Activated CD4-positive, CD25-positive, alpha-beta regulatory T cell treated with anti-CD3 and anti-CD28 coated beads, Interleukin-2, amount 50 U/mL, for 16 hours (primary cell): ENCODE measurements at regions not wholly inside any gene's neighbourhood (a gene's known extent, or its start where the extent isn't known, plus 50 kb on each side); places are given as distances from the start of the nearest gene placed in this dataset.
"Not testable (repeated sequence)": the region's sequence is repeated elsewhere in the genome, so short reads cannot be mapped to it uniquely, and the experiment has no call there.

Experiments
- DNase-seq: peaks from one replicate; pipeline ENCODE4 v3.0.0-alpha.2; 2020; ENCODE audit warnings: low read depth, low spot score

GRCh38 chr6:170213637-170214018, 77.2 kb downstream of the DLL1 start:
- DNase-seq = not testable (repeated sequence)

DNA sequence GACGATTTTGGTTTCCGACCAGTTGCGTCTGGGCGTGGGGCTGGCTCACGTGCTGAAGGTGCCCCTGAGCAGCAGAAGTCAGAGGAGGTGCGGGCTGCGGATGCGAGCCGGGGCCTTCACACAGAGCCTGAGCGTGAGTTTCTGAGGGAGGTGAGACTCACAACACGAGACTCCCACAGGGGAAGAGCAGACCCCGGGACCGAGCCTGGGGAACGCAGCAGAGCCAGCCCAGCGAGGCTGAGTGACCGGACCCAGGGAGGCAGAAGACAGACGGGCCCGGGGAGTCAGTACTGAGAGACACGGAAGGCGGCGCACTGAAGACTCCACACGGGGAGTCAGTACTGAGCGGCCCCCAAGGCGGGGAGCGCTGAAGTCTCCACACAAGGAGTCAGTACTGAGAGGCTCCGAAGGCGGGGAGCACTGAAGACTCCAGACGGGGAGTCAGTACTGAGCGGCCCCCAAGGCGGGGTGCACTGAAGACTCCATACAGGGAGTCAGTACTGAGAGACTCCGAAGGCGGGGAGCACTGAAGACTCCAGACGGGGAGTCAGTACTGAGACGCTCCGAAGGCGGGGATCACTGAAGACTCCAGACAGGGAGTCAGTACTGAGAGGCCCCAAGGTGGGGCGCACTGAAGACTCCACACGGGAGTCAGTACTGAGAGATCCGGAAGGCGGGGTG, 77.8 kb downstream of the DLL1 start:
- no peak for DNase-seq

DNA sequence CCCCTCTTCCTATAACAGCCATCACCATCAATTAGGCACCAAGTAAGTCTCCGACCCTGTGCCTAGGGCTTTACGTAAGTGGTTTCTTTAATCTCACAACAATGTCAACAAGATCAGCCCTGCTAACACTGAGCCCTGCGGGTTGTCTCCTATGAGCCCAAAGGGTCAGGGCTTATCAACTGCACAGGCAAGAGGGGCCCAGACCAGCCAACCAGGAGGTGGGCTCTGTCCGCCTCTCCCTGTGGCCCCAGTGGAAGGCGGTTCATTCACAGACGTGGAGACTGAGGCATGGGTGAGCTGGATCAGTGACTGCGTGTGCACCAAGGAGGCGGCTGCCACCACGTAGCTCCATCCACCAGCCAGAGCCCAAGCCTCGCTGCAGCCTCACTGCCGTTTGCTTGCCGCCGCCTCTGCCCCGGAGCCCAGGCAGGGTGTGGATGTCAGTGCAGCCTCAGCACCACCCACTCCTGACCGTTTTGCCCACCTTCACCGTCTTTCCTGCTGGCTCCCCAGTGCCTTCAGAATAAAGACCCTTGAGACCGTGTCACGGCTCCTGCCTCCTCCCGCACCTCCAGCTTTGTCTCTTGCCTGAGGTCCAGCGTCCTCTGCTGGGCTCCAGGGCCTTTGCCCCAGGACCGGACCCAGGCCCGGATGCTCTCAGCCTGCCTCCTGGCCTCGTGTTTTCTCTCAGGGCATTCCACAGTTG, 78.7 kb downstream of the DLL1 start:
- no peak for DNase-seq

DNA sequence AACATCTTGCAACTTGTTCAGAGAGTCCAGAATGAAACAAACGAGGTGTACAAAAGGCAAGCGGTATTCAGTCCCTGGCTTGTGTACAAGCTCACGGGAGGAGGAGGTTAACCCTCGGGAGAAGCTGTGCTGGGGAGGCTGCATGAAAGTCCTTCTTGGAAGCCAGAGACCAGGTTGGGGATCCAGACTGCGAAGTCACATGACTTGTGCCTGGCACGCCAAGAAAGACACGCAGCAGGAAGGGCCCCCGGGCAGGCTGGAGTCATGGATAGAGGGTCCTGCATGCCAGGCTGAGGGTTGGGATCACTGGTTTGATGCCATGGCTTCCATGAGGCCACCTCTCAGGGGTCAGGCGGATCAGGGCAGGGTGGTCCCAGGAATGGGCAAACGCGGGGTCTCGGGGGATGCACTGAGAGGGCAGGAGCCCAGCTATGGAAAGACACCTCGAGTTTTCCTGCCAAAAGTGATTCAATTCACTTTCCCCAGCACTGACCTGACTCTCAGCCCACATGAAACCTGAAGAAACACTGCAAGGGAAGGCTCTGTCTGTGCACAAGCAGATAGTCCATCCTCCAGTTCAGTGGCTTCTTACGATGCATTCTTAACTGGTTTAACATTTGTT, 79.4 kb downstream of the DLL1 start:
- no peak for DNase-seq

DNA sequence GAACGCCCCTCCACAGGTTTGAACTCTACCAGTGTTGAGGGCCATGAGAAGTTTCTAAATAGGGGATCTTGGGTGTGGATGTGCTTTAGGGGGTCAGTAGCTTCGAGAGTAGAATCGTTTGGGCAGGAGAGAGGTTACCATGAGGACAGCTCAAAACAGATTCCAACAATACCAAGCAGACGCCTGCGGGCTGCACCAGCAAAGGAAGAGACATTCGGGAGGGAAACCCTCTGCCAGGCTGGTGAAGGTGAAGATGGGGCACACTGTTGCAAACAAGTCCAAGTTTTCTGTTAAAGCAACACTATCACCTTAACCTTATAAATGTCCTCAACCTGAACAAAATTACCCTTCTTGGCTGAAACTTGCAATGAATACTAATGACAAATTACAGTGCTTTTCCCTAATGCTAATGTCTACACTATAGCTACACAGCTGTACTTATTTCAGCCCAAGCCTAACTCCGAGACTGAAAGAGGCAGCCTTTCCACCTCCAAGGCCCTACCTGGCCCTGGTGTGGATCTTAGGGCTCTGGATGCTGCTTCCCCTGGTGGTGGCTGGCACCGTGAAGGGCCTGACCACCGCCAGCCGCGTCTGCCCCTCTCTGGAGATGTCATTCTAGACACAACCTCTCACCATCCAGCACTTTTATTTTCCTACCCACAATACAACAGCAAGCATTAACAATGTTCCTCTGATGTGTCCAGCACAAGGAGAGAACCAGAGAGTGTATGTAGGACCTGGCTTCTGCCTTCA, 80.1 kb downstream of the DLL1 start:
- DNase-seq = no peak

- DNase-seq = no peak
Observed at GRCh38 chr6:170210026-170210390, 80.9 kb downstream of the DLL1 start.

DNA sequence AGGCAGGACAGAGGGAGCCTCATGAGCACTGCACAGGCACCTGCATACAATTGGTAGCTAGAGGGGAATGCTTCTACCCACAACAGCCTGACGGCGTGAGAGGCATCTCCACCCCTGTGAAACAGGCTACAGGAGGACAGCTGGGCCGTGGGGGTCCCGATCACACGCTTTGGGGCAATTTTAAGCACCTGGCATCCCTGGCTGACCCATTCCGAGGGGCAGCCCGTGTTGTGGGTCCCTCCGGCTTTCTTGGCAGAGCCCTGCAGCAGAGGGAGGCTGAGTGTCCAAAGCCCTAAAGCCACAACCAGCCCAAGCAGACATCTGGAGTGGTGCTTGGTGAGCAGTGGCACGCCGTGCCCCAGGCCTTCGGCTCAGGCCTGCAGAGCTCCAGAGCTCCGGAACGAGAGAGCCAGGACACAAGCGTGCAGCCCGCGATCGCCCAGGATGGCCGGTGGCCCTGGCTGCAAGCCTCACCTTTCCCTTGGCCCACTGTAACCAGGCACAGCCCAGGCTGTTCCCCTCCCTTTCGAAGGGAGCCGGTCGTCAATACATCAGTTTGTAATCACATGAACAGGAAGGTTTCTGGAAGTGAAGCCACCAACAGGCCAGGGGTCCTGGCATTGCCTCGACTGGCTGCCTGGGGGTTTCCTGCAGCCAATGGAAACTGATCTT, 81.4 kb downstream of the DLL1 start:
- no peak for DNase-seq

DNA sequence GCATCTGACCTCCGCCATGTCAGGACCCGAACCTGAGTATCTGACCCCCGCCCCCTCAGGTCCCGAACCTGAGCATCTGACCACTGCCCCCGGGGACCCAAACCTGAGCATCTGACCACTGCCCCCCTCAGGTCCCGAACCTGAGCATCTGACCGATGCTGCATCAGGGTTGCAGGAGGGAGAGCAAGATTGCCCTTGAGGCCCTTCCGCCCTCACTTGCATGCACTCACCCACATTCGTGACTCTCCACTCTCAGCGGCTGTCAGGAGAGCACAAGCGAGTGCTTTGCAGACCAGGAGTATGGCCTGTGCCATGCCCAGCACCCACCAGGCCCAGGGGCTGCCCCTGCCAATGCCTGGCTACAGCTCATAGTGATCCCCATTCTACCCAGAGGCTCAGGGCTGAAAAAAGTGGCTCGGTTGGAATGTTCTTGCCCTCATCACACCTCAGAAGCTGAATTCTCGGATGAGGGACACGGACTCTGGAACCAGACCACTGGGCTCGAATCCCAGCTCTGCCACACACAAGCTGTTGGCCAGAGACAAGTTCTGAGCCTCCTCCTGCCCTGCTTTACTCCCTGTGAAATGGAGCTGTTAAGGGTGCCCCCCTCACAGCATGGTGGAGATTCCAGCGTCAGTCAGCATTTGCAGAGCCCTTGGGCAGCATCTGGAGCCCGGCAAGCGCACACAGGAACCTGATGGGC, 82.1 kb downstream of the DLL1 start:
- DNase-seq = no peak

GRCh38 chr6:170208182-170208601, 82.7 kb downstream of the DLL1 start:
- no peak for DNase-seq

- no peak for DNase-seq
Observed at GRCh38 chr6:170207586-170208181, 83.2 kb downstream of the DLL1 start.

DNA sequence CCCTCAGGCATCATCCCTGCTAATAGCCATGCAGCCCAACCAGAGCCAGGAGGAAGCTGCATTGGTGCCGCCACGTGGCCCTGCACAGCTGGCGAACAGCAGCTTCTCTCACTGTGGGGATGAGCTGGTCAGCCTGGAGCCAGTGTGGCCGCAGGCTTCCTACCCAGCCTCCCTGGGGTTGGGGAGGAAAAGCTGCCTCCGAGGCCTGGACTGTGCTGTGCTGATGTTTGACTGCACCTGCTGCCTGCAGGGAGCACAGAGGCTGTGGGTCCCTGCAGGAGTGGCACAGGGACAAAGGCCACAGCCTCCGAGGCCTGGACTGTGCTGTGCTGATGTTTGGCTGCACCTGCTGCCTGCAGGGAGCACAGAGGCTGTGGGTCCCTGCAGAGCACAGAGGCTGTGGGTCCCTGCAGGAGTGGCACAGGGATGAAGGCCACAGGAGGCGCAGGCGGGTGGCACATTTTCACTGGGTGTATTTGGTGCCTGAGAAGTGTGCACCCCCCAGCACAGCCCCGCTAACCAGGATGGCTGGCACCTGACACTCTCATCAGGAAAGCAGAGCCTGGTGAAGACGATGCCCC, 83.9 kb downstream of the DLL1 start:
- no peak for DNase-seq

- no peak for DNase-seq
Observed at GRCh38 chr6:170206317-170206621, 84.6 kb downstream of the DLL1 start.

- DNase-seq = no peak
Observed at GRCh38 chr6:170205534-170206316, 85.2 kb downstream of the DLL1 start.

- no peak for DNase-seq
Observed at GRCh38 chr6:170205126-170205525, 85.8 kb downstream of the DLL1 start.

DNA sequence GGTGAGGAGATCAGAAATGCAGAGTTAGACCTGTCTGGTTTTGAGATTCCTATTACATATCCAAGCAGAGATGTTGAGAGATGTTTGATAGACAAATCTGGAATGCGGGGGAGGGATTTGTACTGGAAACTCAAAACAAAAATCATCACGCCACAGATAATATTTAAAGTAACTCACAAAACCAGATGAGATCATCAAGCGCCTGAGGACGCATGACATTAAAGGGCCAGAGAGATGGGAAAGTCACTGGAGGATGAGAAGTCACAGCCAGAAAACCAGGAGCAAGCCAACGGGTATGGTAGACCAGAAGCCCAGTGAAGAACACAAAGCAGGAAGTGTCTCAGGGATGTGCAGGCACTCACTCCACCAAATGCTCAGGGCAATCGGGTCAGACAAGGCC, 87.7 kb downstream of the DLL1 start:
- DNase-seq = no peak

DNA sequence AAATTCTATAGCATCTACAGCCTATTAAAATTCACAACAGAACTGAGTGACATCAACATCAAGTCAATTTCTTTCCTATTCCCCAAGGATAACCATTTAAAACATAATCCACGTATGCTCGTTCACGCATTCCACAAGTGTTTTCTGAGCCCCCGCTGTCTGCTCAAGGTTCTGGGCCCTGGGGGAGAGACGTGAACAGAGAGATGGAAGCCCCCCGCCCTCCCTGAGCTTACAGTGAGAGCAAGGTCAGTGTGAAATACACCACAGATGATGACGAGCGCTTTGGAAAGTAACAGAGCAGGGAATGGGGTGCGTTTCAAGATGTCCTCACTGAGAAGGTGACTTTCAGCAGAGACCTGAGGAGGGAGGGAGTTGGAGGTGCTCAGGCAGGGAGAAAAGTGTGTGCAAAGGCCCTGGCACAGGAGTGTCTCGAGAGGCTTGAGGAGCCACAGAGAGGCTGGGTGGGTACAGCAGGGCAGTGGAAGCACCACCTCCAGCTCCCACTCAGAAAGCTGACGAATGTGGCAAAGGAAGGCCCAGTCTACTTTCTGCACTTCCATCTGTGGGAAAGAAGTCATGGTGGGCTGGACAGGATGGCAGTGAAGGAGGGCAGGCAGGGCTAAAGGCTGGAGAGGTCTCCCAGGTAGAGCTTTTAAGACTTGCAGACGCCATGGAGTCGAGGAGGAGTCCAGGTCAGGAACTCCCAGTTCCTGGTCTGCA, 88.3 kb downstream of the DLL1 start:
- DNase-seq = no peak

DNA sequence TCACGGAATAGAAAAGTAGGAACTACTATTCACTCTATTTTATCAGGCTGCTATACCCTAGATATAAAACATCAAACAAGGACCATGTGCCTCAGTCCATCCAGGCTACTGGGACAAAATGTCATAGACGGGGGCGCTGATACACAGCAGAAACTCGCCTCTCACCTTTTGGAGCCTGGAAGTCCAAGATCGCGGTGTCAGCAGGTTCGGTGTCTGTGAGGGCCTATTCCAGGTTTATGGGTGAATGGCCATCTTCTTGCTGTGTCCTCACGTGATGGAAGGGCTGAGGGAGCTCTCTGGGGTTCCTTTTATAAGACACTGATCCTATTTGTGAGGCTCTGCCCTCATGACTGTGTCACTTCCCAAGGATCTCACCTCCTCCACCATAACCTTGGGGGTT, 89.5 kb downstream of the DLL1 start:
- no peak for DNase-seq

DNA sequence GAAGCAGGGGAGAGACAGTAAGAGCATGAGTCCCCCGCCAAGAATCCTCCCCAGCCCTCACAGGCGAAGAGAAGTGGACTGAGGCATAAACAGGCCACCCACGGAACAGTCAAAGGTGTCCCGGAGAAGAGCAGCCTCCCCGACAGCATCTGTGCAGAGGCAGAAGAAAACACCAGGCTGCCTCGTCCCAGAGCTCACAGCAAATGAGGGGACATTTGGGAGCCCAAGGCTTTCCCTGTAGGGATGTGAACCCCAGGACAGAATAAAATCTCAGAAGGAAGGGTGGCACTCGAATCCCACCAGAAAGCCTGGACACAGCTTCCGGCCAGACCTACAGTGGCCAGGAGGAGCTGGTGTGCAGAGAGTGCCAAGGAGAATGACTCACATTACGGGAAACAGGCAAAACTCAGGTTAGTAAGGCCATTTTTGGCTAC, 90.4 kb downstream of the DLL1 start:
- DNase-seq = no peak

DNA sequence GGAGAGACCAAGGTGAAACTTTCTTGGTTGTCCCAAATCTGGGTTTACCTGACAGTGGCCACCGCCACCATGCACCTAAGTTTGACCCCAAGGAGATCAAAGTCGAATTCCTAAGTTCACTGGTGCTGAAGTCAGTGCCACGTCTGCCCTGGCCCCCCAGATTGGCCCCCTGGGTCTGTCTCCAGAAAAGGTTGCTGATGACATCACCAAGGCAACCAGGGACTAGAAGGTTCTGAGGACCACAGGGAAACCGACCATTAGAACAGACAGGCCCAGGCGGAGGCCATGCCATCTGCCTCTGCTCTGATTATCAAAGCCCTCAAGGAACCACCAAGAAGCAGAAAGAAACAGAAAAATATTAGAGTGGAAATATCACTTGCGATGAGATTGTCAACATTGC, 91.2 kb downstream of the DLL1 start:
- no peak for DNase-seq
